KG1 (cell line): ENCODE measurements at regions not wholly inside any gene's neighbourhood (a gene's known extent, or its start where the extent isn't known, plus 50 kb on each side); places are given as distances from the start of the nearest gene placed in this dataset.
"Not testable (repeated sequence)": the region's sequence is repeated elsewhere in the genome, so short reads cannot be mapped to it uniquely, and the experiment has no call there.

Experiments
- DNase-seq: peaks from one replicate; lab custom pipeline; 2025; lab: John Stamatoyannopoulos, UW

DNA sequence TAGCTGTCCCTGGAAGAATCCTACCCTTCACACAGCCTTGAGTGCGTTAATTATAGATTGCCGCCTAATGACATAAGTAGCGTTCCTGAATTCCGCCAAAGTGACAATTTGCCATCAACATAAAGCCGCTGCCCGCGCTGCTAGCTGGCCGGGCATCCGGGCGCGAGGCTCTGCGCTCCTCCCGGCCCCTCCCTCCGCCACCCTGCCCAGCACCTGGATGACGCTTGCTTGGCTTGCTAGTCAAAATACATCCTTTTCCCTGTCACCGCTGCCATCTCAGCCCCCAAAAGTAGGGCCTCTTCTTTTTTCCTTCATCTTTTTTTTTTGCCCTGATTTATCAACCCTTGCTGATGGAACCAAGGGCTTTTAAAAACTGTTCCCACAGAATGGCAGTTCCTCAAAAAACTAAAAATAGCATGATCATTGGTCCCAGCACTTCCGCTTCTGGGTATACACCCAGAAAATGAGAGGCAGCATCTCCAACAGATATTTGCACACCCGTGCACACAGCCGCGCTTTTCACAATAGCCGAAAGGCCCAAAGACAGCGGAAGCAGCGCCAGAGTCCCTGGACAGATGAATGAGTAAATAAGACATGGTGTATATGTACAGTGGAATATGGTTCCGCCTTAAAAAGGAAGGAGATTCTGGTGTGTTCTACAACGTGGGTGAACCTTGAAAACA is 235.2 kb downstream of the BCL11B start:
- DNase-seq = no peak

DNA sequence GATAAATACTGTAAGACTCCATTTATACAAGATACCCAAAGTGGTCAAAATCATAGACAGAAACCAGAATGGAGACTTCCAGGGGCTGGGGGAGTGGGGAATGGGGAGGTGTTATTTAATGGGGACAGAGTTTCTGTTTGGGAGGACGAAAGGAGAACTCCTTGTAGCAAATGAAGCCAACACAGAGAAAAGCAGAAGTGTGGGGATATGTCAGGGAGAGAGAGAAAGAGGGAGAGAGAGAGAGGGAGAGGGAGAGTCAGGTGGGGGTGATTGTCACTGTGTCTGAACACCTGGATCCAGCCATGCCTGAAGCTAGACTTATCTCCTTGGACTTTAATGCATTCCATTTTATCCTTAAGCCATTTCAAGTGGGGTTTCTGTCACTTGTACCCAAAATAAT is 234.7 kb downstream of the BCL11B start:
- not testable (repeated sequence) for DNase-seq

DNA sequence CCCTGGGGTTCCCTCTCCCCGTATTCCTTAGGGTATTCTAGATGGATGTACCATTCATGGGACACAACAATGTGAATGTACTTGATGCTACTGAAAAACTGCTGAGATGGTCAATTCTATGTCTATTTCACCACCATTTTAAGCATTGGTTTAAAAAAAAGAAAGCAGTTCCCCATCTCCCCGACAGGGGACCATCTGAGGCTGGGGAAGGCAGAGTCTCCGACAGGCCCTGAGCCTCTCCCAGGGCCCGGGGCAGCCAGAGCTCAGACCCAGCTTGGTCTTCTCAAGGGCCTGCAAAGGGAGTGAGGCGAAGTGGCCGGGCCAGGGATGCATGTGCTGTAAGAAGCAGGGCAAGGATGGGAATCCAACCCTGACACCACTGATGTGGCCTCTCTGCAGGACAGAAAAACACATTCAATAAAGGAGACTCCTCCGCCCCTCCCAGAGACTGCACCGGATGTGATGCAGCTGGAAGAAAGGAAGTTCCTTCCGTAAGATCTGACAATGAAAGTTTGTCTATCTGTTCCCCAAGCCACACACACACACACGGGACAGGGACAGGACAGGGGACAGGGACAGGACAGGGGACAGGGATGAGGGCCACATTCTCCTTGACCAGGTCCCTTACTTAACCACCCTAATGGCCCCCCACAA is 234.1 kb downstream of the BCL11B start:
- no peak for DNase-seq

- DNase-seq = no peak
Observed at GRCh38 chr14:99038431-99038820, 233.6 kb downstream of the BCL11B start.

- no peak for DNase-seq
Observed at GRCh38 chr14:99039331-99040041, 232.5 kb downstream of the BCL11B start.

- DNase-seq = no peak
Observed at GRCh38 chr14:99040052-99040451, 231.9 kb downstream of the BCL11B start.

DNA sequence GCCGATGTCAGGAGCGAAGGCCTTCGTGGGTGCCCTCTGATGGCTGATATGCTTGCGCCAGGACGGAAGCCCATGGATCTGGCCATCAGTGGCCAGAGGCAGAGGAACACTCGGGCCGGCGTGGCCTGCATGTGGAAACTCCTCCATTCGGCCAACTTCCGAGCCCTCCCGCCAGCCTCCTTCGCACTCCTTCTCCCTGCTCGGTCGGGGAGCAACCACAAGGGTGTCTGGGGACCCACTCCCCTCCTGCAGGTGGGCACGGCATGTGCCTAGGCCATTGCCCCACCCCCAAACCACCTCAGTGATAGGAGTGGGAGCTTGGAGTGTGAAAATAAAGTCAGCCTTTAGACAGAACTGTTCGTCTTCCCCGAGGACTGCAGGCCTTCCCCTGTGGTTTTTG is 231.3 kb downstream of the BCL11B start:
- no peak for DNase-seq

- no peak for DNase-seq
Observed at GRCh38 chr14:99041141-99041819, 230.7 kb downstream of the BCL11B start.

DNA sequence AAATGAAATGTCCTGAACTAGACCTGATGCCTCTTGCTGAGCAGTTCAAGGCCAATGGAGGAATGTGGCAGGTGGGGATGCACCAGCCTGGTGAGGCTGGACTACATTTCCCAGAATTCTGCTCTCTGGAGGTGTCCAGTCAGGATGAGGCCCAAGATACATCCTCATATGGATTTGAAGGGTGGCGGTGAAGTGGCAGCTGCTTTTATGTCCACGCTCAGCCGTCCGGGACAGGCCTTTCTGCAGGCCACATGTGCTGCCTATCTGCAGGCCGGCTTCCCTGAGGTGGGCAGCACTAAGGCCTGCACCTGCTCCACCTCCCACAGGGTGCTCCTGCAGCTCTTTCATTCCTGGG is 230.2 kb downstream of the BCL11B start:
- DNase-seq = no peak

- DNase-seq = no peak
Observed at GRCh38 chr14:99042381-99043266, 229.4 kb downstream of the BCL11B start.

GRCh38 chr14:99043267-99043615 is 228.8 kb downstream of the BCL11B start:
- DNase-seq = no peak

DNA sequence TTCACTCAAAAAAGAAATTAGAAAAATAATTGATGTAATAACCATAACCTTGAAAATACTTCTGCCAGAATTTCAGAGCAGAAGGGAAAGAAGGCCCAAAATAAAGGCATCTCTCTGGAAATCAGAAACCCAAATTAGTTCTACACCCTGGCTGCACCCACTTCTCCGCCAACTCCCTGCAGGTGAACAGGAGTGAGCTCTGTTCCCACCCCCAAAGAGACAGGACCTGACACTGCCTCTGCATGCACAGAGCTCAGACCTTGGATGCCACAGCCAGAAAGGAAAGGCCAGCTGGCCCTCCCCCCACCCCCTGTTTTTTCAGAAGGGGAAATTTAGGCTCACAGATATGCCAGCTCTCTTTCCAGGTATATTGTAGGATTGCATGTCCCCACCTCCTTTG is 228.2 kb downstream of the BCL11B start:
- DNase-seq = no peak

DNA sequence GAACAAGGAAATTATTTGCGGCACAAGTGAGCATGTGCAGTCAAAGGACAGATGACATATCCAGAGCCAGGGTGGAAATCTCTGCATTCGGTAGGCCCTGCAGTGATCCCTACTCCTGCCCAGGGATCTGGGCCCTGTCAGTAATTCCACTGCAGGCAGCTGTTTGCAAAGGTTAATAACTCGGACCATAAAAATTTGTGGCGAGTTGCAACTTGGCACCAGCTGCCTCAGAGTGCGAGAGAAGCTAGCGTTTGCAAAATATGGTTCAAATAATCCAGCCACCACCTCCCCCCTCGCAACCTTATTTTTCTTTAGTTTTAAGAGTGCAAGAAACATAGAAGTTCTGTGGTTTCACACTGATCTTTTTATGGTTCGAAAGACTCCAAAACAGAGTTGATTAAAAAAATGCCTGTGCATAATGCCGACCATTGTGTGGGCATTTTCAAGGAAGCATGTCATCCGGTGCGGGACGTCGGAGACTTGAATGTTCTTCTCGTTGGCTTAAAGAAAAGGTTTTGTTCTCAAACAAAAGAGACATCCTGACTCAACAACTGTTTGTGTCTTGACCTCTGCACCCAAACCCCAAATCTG is 224.5 kb downstream of the BCL11B start:
- DNase-seq = no peak

- no peak for DNase-seq
Observed at GRCh38 chr14:99050309-99050708, 221.7 kb downstream of the BCL11B start.

GRCh38 chr14:99052467-99052866 is 219.5 kb downstream of the BCL11B start:
- DNase-seq = no peak

DNA sequence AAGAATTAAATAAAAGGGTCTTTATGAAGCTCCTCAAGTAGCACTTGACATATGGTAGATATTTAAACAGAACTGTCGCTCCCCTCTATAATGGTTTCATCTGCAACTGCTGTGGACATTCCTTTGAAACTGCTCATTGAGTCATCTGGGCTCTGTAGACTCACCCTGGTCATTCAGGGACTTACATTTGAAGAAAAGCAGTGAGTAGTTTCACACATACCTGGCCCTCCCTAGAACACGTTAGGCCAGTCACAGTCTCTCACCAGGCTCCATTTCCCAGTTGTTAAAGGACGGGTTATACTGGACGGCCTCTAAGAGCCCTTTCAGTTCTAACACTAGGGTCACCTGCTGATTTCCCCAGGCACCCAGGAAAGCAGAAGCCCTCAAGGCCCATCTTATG is 217.0 kb downstream of the BCL11B start:
- no peak for DNase-seq

DNA sequence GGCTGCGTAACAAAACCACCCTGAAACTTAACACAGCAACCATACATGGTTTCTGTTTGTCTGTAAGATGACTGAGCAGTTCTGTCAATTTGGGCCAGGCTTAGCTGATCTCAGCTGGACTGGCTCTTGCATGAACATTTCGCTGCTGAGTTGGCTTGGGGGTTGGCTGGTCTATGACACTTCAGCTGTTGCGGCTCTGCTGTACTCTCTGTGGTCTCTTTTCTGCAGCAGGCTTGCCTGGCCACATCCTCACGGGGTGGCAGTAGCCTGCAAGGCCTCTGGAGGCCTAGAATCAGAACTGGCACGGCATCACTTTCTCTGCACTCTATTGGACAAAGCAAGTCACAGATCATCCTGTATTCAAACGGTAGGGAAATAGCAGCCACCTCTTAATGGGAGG is 216.2 kb downstream of the BCL11B start:
- DNase-seq = no peak

DNA sequence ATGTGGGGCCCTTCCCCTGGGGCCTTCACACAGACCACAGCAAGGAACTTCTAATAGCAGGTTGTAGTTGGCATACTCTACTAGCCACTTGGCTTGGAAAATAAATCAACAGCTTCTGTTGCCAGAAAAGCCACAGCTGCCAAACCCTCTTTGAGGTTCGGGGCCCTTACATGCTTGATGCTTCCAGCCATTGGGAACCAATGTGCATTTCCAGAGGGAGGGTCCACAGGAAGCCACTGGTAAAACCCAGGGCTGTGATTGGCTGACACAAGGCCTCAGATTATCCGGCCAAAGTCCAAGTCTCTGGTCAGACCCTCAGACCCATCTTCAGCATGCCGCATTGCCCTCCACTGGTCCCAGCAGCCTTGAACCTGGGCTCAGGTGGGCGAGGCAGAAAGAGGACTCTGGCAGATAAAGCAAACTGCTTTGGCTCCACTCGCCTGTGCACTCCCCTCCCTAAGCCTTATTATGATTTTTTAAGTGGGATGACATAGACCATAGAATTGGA is 214.4 kb downstream of the BCL11B start:
- no peak for DNase-seq

DNA sequence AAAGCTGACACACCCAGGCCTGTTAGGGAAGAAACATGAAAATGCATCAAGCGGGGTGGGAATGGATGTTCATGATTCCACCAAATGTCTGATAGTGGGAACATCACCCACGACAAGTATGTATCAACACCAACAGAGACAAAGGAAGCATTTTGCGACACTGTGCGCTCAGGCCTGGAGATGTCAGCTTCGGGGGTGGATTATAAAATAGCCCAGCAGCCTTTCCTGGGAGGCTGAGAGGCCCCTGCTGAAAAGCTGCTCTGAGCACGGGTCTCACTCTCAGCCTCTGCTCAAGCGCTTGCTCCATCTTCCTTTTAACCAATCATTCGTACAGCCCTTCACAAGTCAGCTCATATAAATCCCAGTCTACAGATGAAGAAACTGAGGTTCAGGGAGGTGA is 213.5 kb downstream of the BCL11B start:
- DNase-seq = no peak

GRCh38 chr14:99062216-99062615 is 209.8 kb downstream of the BCL11B start:
- DNase-seq = no peak

GRCh38 chr14:99062772-99063418 is 209.1 kb downstream of the BCL11B start:
- no peak for DNase-seq
